ENCODE measurements at regions not wholly inside any gene's neighbourhood (a gene's known extent, or its start where the extent isn't known, plus 50 kb on each side); places are given as distances from the start of the nearest gene placed in this dataset.

GRCh38 chr4:54386693-54387092, 157.6 kb downstream of the PDGFRA start:
- TF ChIP-seq POU5F1 (IDR thresholded peaks at IDR 0.05; ENCODE audit: borderline replicate concordance, low read depth, low read length, partially characterized antibody) (no peak), CHCHD3 (CRISPR knock-in tag; IDR thresholded peaks at IDR 0.05) (no peak), NCOA1 (IDR thresholded peaks at IDR 0.05; ENCODE audit: low read depth) (no peak), ZNF511 (CRISPR knock-in tag; IDR thresholded peaks at IDR 0.05) (no peak), HNRNPK (IDR thresholded peaks at IDR 0.05; ENCODE audit: low read depth, low read length, poor library complexity, severe bottlenecking) (no peak), JUND (IDR thresholded peaks at IDR 0.05; ENCODE audit: borderline replicate concordance, low read depth, low read length) (no peak), JUND (tag; IDR thresholded peaks at IDR 0.05; ENCODE audit: borderline replicate concordance, low read depth, low read length) (no peak), ZBTB12 (CRISPR knock-in tag; IDR thresholded peaks at IDR 0.05) (no peak)
- TF ChIP-seq, protein P1, sequence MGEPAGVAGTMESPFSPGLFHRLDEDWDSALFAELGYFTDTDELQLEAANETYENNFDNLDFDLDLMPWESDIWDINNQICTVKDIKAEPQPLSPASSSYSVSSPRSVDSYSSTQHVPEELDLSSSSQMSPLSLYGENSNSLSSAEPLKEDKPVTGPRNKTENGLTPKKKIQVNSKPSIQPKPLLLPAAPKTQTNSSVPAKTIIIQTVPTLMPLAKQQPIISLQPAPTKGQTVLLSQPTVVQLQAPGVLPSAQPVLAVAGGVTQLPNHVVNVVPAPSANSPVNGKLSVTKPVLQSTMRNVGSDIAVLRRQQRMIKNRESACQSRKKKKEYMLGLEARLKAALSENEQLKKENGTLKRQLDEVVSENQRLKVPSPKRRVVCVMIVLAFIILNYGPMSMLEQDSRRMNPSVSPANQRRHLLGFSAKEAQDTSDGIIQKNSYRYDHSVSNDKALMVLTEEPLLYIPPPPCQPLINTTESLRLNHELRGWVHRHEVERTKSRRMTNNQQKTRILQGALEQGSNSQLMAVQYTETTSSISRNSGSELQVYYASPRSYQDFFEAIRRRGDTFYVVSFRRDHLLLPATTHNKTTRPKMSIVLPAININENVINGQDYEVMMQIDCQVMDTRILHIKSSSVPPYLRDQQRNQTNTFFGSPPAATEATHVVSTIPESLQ (CRISPR knock-in tag; IDR thresholded peaks at IDR 0.05), result no peak
- TF ChIP-seq, protein P2, sequence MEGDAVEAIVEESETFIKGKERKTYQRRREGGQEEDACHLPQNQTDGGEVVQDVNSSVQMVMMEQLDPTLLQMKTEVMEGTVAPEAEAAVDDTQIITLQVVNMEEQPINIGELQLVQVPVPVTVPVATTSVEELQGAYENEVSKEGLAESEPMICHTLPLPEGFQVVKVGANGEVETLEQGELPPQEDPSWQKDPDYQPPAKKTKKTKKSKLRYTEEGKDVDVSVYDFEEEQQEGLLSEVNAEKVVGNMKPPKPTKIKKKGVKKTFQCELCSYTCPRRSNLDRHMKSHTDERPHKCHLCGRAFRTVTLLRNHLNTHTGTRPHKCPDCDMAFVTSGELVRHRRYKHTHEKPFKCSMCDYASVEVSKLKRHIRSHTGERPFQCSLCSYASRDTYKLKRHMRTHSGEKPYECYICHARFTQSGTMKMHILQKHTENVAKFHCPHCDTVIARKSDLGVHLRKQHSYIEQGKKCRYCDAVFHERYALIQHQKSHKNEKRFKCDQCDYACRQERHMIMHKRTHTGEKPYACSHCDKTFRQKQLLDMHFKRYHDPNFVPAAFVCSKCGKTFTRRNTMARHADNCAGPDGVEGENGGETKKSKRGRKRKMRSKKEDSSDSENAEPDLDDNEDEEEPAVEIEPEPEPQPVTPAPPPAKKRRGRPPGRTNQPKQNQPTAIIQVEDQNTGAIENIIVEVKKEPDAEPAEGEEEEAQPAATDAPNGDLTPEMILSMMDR (IDR thresholded peaks at IDR 0.05 in 2 of 3, conservative IDR thresholded peaks at IDR 0.05 in 1 of 3; ENCODE audit: insufficient read depth in 2 of 3, low read depth in 1 of 3, low read length in 3 of 3), result no peak
